ENCODE measurements at regions not wholly inside any gene's neighbourhood (a gene's known extent, or its start where the extent isn't known, plus 50 kb on each side); places are given as distances from the start of the nearest gene placed in this dataset.

DNA sequence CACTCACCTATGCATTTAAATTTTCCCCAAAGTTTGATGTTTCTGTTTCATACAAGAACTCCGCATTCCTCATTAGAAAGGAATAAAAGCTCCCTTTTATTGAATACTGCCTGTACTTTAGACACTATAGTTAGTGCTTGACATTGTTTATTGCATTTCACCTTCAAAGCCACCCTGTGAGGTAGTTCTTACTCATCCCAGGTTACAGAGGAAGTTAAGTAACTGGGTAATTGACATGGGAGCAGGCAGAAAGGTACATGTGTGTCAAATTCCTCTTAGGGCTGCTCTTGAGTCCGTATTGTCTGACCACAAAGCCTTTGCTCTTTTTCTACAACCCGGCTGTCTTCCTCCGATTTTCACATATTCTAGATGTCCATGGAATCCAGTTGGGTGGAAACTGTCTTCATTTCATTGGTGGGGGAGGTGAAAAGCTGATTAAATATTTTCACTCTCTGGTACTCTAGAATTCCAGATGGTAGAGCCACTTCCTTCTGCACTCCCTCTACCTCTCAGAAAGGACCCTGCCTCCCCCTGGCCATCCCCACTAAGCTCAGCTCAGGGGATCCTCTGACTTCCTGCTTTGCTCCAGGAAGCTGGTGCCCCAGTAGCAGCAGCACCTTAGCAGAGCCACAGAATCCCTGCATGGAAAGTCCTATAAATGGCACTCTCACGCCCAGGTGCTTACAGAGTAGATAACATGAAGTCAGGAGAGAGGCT, 319.2 kb downstream of the LRATD1 start:
- no peak overlapping the region for H3K27ac ChIP-seq (ENCODE audit: low read depth, low read length)
- no peak overlapping the region for H3K9ac ChIP-seq (ENCODE audit: low read depth in 1 of 2, low read length in 2 of 2)

DNA sequence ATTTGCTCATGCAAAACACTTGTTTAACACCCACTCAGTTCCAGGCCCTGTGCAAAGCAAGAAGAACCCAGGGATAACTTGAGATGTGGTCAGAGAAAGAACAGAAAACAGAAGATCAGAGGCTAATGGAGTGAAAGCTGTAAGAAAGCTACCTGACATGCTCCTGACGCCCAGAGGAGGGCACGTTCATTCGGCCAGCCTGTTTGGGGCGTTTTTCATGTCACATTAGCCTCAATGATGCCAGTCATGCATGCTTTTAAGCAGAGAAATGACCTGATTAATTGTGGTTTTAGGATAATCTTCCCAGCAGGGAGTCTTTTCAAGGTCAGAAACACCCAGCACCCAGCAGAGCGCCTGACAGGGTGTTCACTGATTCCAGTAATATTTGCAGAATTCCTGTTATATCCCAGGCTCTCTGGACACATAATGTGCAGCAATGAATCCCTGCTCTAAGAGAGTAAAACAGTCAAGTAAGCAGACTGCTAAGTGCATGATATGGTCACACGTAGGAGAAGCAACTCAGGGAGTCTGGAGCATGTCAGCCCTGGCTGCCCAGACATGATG, 320.0 kb downstream of the LRATD1 start:
- Histone ChIP-seq H3K36me3 (ENCODE audit: control insufficient read depth in 1 of 2, insufficient read depth in 2 of 2, low read length in 2 of 2) (no peaks in the 10 kb centered on the region), H3K27me3 (ENCODE audit: control insufficient read depth in 1 of 2, insufficient read depth in 2 of 2, low read length in 2 of 2) (no peaks in the 10 kb centered on the region), H3K9ac (ENCODE audit: low read depth in 1 of 2, low read length in 2 of 2) (no peak overlapping the region), H3K27ac (ENCODE audit: low read depth, low read length) (no peak overlapping the region), H3K4me1 (ENCODE audit: control insufficient read depth in 1 of 2, insufficient read depth in 2 of 2, low read length in 2 of 2) (no peaks in the 10 kb centered on the region), H3K9me3 (ENCODE audit: control insufficient read depth in 1 of 2, low read length in 2 of 2) (no peaks in the 10 kb centered on the region), H3K4me3 (ENCODE audit: low read depth in 1 of 2, low read length in 2 of 2) (no peak overlapping the region)

More for the DNA sequence above, 319.2 kb downstream of the LRATD1 start:
- H3K27me3 ChIP-seq (ENCODE audit: control insufficient read depth in 1 of 2, insufficient read depth in 2 of 2, low read length in 2 of 2), result no peaks in the 10 kb centered on the region
- H3K9me3 ChIP-seq (ENCODE audit: control insufficient read depth in 1 of 2, low read length in 2 of 2), result no peaks in the 10 kb centered on the region
- no peak overlapping the region for H3K4me3 ChIP-seq (ENCODE audit: low read depth in 1 of 2, low read length in 2 of 2)
- H3K4me1 ChIP-seq (ENCODE audit: control insufficient read depth in 1 of 2, insufficient read depth in 2 of 2, low read length in 2 of 2), result no peaks in the 10 kb centered on the region
- no peaks in the 10 kb centered on the region for H3K36me3 ChIP-seq (ENCODE audit: control insufficient read depth in 1 of 2, insufficient read depth in 2 of 2, low read length in 2 of 2)

DNA sequence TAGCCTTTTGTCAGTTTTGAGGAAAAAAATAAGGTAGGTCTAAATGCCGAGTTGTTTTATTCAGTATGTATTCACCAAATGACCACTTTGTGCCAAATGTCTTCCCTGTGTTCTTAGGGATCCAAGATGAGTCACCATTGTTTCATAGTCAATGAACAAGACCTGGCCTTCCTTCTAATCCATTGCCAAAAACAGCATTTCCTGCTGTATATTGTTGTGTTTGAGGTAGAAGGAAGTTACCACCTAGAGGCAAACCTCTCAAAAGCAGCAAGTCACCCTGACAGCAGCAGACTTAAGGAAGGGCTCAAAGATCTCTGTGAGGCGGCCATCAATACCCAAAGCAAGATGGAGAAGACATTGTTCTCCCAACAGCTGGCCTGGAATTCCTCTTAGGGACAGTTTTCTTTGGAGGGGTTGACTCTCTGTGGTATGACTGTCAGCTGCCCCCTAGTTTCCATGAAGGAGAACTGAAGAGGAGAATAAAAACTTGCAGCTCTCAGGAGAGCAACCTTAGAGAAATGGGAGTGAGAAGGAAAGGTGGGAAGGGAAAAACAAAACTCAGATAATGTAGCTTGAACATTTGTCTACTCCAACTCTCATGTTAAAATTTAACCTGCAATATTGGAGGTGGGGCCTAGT, 328.3 kb downstream of the LRATD1 start:
- no peak overlapping the region for H3K4me3 ChIP-seq (ENCODE audit: low read depth in 1 of 2, low read length in 2 of 2)
- H3K27ac ChIP-seq (ENCODE audit: low read depth, low read length), result no peak overlapping the region
- H3K27me3 ChIP-seq (ENCODE audit: control insufficient read depth in 1 of 2, insufficient read depth in 2 of 2, low read length in 2 of 2), result no peaks in the 10 kb centered on the region
- no peaks in the 10 kb centered on the region for H3K36me3 ChIP-seq (ENCODE audit: control insufficient read depth in 1 of 2, insufficient read depth in 2 of 2, low read length in 2 of 2)
- H3K9me3 ChIP-seq (ENCODE audit: control insufficient read depth in 1 of 2, low read length in 2 of 2), result no peaks in the 10 kb centered on the region
- H3K4me1 ChIP-seq (ENCODE audit: control insufficient read depth in 1 of 2, insufficient read depth in 2 of 2, low read length in 2 of 2), result no peaks in the 10 kb centered on the region
- H3K9ac ChIP-seq (ENCODE audit: low read depth in 1 of 2, low read length in 2 of 2), result no peak overlapping the region

DNA sequence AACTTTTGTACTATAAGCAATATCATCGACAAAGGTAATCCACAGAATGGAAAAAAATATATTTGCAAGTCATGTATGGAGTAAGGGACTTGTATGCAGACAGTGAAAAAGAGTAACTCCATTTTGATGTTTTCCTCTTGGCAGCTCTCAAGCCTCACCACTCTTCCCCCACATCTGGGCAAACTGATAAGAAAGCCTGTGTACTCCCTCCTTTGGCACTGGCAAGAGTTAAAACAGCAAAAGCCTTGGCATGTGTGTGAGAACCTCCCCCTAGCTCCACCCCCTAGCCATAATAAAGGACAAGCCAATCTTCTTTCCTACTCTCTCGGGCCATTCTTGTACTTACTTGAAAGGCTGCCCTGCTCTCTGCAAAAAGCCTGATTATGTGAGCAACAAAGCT, 335.2 kb downstream of the LRATD1 start:
- Histone ChIP-seq H3K9ac (ENCODE audit: low read depth in 1 of 2, low read length in 2 of 2) (no peak overlapping the region), H3K4me3 (ENCODE audit: low read depth in 1 of 2, low read length in 2 of 2) (no peak overlapping the region), H3K27me3 (ENCODE audit: control insufficient read depth in 1 of 2, insufficient read depth in 2 of 2, low read length in 2 of 2) (no peaks in the 10 kb centered on the region), H3K9me3 (ENCODE audit: control insufficient read depth in 1 of 2, low read length in 2 of 2) (no peaks in the 10 kb centered on the region), H3K4me1 (ENCODE audit: control insufficient read depth in 1 of 2, insufficient read depth in 2 of 2, low read length in 2 of 2) (no peaks in the 10 kb centered on the region), H3K36me3 (ENCODE audit: control insufficient read depth in 1 of 2, insufficient read depth in 2 of 2, low read length in 2 of 2) (no peaks in the 10 kb centered on the region), H3K27ac (ENCODE audit: low read depth, low read length) (no peak overlapping the region)

DNA sequence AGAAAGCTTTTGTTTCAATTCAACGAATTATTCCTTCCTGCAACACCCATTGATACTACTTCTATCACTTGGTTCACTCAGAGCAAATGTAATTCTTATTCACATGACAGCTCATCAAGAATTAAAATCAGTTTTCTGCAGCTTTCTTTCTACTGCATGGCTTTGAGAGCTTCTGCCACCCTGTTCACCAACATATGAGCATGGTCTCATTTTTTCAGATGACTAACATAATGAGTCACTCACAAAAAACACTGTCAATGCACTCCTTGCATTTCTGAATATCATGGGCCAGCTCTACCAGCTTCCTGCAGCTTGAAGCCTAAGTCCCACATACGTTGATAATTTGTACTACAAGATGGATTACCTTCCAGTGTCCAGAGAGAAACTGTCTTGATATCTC, 342.9 kb downstream of the LRATD1 start:
- no peaks in the 10 kb centered on the region for H3K27me3 ChIP-seq (ENCODE audit: control insufficient read depth in 1 of 2, insufficient read depth in 2 of 2, low read length in 2 of 2)
- H3K4me3 ChIP-seq (ENCODE audit: low read depth in 1 of 2, low read length in 2 of 2), result no peak overlapping the region
- H3K9ac ChIP-seq (ENCODE audit: low read depth in 1 of 2, low read length in 2 of 2), result no peak overlapping the region
- no peak overlapping the region for H3K27ac ChIP-seq (ENCODE audit: low read depth, low read length)
- H3K9me3 ChIP-seq (ENCODE audit: control insufficient read depth in 1 of 2, low read length in 2 of 2), result no peaks in the 10 kb centered on the region
- no peaks in the 10 kb centered on the region for H3K36me3 ChIP-seq (ENCODE audit: control insufficient read depth in 1 of 2, insufficient read depth in 2 of 2, low read length in 2 of 2)
- no peaks in the 10 kb centered on the region for H3K4me1 ChIP-seq (ENCODE audit: control insufficient read depth in 1 of 2, insufficient read depth in 2 of 2, low read length in 2 of 2)

DNA sequence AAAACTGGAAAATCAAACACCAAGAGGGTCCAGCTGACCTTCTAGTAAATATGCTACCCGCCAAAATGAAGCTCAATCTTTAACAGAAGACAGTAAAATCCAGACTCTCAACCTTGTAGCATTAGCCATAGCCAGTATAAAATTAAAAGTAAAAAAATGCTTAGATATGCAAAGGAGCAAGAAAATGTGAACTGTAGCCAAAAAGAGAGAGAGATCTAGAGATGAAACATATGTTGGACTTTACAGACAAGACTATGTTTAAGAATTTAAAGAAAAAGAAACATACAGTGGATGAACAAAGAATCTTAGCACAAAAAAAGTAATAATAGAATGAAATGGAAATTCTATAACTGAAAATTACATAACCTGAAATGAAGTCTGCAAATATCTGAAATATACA, 344.5 kb downstream of the LRATD1 start:
- H3K9ac ChIP-seq (ENCODE audit: low read depth in 1 of 2, low read length in 2 of 2), result no peak overlapping the region
- H3K4me1 ChIP-seq (ENCODE audit: control insufficient read depth in 1 of 2, insufficient read depth in 2 of 2, low read length in 2 of 2), result no peaks in the 10 kb centered on the region
- no peaks in the 10 kb centered on the region for H3K27me3 ChIP-seq (ENCODE audit: control insufficient read depth in 1 of 2, insufficient read depth in 2 of 2, low read length in 2 of 2)
- no peak overlapping the region for H3K4me3 ChIP-seq (ENCODE audit: low read depth in 1 of 2, low read length in 2 of 2)
- no peaks in the 10 kb centered on the region for H3K36me3 ChIP-seq (ENCODE audit: control insufficient read depth in 1 of 2, insufficient read depth in 2 of 2, low read length in 2 of 2)
- H3K27ac ChIP-seq (ENCODE audit: low read depth, low read length), result no peak overlapping the region
- H3K9me3 ChIP-seq (ENCODE audit: control insufficient read depth in 1 of 2, low read length in 2 of 2), result no peaks in the 10 kb centered on the region

DNA sequence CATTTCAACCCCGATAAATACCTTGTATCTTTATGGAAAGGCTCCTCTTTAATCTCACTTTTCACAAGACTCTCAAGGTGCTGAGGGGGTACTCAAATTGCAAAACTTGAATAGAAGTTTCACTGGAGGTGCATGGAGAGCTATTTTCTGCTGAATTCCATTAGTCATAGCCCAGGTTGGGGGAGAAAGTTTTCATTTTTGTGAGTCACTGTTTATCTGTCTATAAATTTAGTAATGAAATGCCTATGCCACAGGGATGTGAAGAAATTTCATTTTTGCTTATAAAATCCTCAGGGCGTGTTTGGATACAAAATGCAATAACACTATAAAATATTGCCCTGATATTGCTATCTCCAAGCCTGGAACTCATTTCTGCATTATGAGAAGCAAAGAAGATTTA, 346.3 kb downstream of the LRATD1 start:
- Histone ChIP-seq H3K9me3 (ENCODE audit: control insufficient read depth in 1 of 2, low read length in 2 of 2) (no peaks in the 10 kb centered on the region), H3K4me1 (ENCODE audit: control insufficient read depth in 1 of 2, insufficient read depth in 2 of 2, low read length in 2 of 2) (no peaks in the 10 kb centered on the region), H3K9ac (ENCODE audit: low read depth in 1 of 2, low read length in 2 of 2) (no peak overlapping the region), H3K27me3 (ENCODE audit: control insufficient read depth in 1 of 2, insufficient read depth in 2 of 2, low read length in 2 of 2) (no peaks in the 10 kb centered on the region), H3K27ac (ENCODE audit: low read depth, low read length) (no peak overlapping the region), H3K4me3 (ENCODE audit: low read depth in 1 of 2, low read length in 2 of 2) (no peak overlapping the region), H3K36me3 (ENCODE audit: control insufficient read depth in 1 of 2, insufficient read depth in 2 of 2, low read length in 2 of 2) (no peaks in the 10 kb centered on the region)

DNA sequence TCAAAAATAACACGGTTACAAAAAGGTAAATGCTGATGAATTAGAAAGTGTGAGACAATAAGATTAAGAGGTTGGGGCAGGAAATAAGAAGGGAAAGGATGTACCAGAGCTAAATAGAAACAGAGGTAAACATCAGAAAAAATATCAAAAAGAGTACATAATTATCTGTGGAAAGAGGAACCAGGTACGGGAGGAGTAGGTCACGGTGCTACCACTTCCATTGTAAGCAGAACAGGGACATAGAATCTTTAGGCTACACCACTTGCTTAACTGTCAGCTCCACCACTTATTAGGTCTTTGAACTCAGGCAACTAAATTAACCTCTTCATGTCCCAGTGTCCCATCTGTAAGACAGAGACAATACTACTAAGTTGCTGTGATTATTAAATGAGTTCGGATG, 350.3 kb downstream of the LRATD1 start:
- Histone ChIP-seq H3K9ac (ENCODE audit: low read depth in 1 of 2, low read length in 2 of 2) (no peak overlapping the region), H3K27me3 (ENCODE audit: control insufficient read depth in 1 of 2, insufficient read depth in 2 of 2, low read length in 2 of 2) (no peaks in the 10 kb centered on the region), H3K36me3 (ENCODE audit: control insufficient read depth in 1 of 2, insufficient read depth in 2 of 2, low read length in 2 of 2) (no peaks in the 10 kb centered on the region), H3K27ac (ENCODE audit: low read depth, low read length) (no peak overlapping the region), H3K9me3 (ENCODE audit: control insufficient read depth in 1 of 2, low read length in 2 of 2) (no peaks in the 10 kb centered on the region), H3K4me3 (ENCODE audit: low read depth in 1 of 2, low read length in 2 of 2) (no peak overlapping the region), H3K4me1 (ENCODE audit: control insufficient read depth in 1 of 2, insufficient read depth in 2 of 2, low read length in 2 of 2) (no peaks in the 10 kb centered on the region)

DNA sequence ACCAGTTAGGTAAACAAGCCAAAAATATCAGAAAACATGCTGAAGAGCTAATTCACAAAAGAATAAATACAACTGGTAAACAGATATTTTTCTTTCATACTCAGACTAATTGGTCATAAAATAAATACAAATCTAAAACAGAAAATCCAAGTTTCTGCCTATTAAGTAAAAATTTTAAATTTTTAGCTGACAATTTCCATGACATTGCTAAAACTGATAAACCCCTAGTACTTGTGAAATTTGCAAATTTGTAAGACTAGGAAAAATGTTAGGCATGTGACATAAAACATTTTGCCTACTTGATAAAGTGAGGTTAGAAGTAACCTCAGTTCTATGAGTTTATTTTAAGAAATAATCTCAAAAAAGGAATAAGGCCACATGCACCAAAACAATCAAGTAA, 356.1 kb downstream of the LRATD1 start:
- Histone ChIP-seq H3K9ac (ENCODE audit: low read depth in 1 of 2, low read length in 2 of 2) (no peak overlapping the region), H3K27me3 (ENCODE audit: control insufficient read depth in 1 of 2, insufficient read depth in 2 of 2, low read length in 2 of 2) (no peaks in the 10 kb centered on the region), H3K27ac (ENCODE audit: low read depth, low read length) (no peak overlapping the region), H3K9me3 (ENCODE audit: control insufficient read depth in 1 of 2, low read length in 2 of 2) (no peaks in the 10 kb centered on the region), H3K4me1 (ENCODE audit: control insufficient read depth in 1 of 2, insufficient read depth in 2 of 2, low read length in 2 of 2) (no peaks in the 10 kb centered on the region), H3K4me3 (ENCODE audit: low read depth in 1 of 2, low read length in 2 of 2) (no peak overlapping the region), H3K36me3 (ENCODE audit: control insufficient read depth in 1 of 2, insufficient read depth in 2 of 2, low read length in 2 of 2) (no peaks in the 10 kb centered on the region)

DNA sequence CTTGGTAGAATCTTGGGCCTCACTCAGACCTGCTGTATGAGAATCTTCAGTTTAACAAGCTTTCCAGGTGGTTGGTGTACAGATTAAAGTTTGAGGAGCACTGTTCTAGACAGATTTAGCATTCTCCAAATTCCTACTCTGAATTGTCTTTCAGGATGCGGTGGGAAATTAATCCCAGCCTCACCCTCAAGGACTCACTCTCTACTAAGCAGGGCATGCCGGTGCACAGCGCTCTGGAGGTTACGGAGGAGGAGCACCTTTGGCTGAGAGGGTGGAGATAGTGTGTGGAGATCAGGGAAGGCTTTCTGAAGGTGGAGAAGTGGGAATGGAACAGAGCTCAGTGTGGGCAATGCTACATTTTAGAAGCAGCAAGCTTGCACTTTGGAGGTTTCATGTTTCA, 359.2 kb downstream of the LRATD1 start:
- Histone ChIP-seq H3K9me3 (ENCODE audit: control insufficient read depth in 1 of 2, low read length in 2 of 2) (no peaks in the 10 kb centered on the region), H3K4me1 (ENCODE audit: control insufficient read depth in 1 of 2, insufficient read depth in 2 of 2, low read length in 2 of 2) (no peaks in the 10 kb centered on the region), H3K9ac (ENCODE audit: low read depth in 1 of 2, low read length in 2 of 2) (no peak overlapping the region), H3K27me3 (ENCODE audit: control insufficient read depth in 1 of 2, insufficient read depth in 2 of 2, low read length in 2 of 2) (no peaks in the 10 kb centered on the region), H3K4me3 (ENCODE audit: low read depth in 1 of 2, low read length in 2 of 2) (no peak overlapping the region), H3K27ac (ENCODE audit: low read depth, low read length) (no peak overlapping the region), H3K36me3 (ENCODE audit: control insufficient read depth in 1 of 2, insufficient read depth in 2 of 2, low read length in 2 of 2) (no peaks in the 10 kb centered on the region)
